Duodenal mucosa (tissue), 2 donors: ENCODE measurements at regions not wholly inside any gene's neighbourhood (a gene's known extent, or its start where the extent isn't known, plus 50 kb on each side); places are given as distances from the start of the nearest gene placed in this dataset.

Experiments used
- H3K27ac ChIP-seq: one replicate; pipeline ENCODE4 v1.7.0; 2013; ENCODE audit warnings: low read depth, low read length
- H3K27me3 ChIP-seq, 2 donors: one replicate each; pipeline ENCODE4 v1.7.0; 2013; ENCODE audit warnings: low read length in 2 of 2, control low read depth in 1 of 2; ENCODE audit not compliant: insufficient read depth in 2 of 2, control insufficient read depth in 1 of 2
- H3K36me3 ChIP-seq, 2 donors: one replicate each; pipeline ENCODE4 v1.7.0; 2013; ENCODE audit warnings: low read length in 2 of 2, control low read depth in 1 of 2; ENCODE audit not compliant: insufficient read depth in 2 of 2, control insufficient read depth in 1 of 2
- H3K4me1 ChIP-seq, 2 donors: one replicate each; pipeline ENCODE4 v1.7.0; 2013; ENCODE audit warnings: low read length in 2 of 2, control low read depth in 1 of 2; ENCODE audit not compliant: insufficient read depth in 2 of 2, control insufficient read depth in 1 of 2
- H3K4me3 ChIP-seq, 2 donors: one replicate each; pipeline ENCODE4 v1.7.0; 2013; ENCODE audit warnings: low read length in 2 of 2, low read depth in 1 of 2
- H3K9ac ChIP-seq, 2 donors: one replicate each; pipeline ENCODE4 v1.7.0; 2013; ENCODE audit warnings: low read length in 2 of 2, low read depth in 1 of 2
- H3K9me3 ChIP-seq, 2 donors: one replicate each; pipeline ENCODE4 v1.7.0; 2013; ENCODE audit warnings: low read length in 2 of 2, control low read depth in 1 of 2; ENCODE audit not compliant: control insufficient read depth in 1 of 2

DNA sequence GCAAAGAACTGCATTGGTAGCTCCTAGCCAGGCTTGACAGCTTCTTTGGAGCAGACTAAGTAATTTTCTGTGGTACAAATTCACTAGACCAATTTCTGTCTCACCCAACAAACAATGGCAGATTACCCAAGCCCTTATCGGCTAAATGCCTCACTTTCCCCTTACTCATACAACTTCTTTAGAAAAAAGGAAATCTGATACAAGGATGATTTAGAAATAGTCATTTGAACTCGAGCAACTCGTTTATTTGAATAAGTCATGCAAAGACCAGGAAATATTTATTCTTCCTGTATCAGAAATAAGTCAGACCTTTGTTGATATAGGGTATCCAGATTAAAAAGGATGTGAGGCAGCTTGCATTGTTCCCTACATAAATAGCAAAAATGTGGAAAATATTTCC is 170.4 kb upstream of the CDH6 start:
- no peaks in the 10 kb centered on the region for H3K27me3 ChIP-seq
- H3K36me3 ChIP-seq = no peaks in the 10 kb centered on the region
- H3K9me3 ChIP-seq = no peaks in the 10 kb centered on the region

DNA sequence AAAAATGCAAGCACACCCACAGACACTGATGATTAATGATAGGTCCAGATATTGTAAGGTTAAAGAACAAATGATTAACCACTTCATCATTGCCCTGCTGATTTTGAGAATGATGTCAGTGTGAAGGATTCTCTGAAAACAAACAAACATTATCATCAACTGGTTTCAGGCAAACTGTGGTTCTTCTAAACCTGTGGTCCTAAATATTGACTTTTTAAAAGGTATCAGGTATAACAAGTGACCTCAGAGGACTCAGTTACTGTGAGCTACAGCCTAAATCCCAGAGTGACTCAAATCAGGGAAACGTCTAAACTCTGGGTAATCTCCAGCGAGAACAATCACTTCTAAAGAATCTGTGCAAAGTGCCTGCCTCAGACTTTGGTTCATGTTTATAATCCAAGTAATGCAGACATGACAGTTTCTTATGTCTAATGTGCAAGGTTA is 172.3 kb upstream of the CDH6 start:
- Histone ChIP-seq H3K9me3 (no peaks in the 10 kb centered on the region), H3K36me3 (no peaks in the 10 kb centered on the region), H3K9ac (no peak overlapping the region), H3K27ac (no peak overlapping the region), H3K4me3 (no peak overlapping the region), H3K4me1 (peaks cover 0 to 27% of the 10 kb centered on the region in 2 donors), H3K27me3 (no peaks in the 10 kb centered on the region)

More for the DNA sequence above, 170.4 kb upstream of the CDH6 start:
- Histone ChIP-seq H3K9ac (no peak overlapping the region), H3K4me1 (peaks cover 5 to 37% of the 10 kb centered on the region in 2 donors), H3K27ac (no peak overlapping the region), H3K4me3 (no peak overlapping the region)

DNA sequence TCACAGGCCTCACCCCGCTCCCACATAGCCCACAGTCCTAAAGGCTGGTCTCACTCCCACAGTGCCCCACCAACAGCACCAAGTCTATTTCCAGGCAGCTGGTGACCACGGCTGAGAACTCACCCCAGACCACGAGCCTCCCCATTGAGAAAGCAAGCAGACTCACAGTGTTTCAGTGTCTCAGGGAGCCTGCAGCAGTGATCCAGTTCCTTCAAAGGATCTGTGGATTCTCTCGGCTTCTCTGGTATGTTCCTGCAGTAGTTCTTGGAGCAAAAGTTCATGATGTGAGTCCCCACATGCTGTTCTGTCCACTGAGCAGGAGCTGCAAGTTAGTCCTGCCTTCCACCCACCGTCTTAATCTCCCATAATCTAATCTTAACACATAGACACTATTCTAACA is 185.3 kb upstream of the CDH6 start:
- Histone ChIP-seq H3K27ac (no peak overlapping the region), H3K9me3 (no peaks in the 10 kb centered on the region), H3K4me1 (no peaks in the 10 kb centered on the region), H3K27me3 (no peaks in the 10 kb centered on the region), H3K9ac (no peak overlapping the region), H3K36me3 (no peaks in the 10 kb centered on the region), H3K4me3 (no peak overlapping the region)

DNA sequence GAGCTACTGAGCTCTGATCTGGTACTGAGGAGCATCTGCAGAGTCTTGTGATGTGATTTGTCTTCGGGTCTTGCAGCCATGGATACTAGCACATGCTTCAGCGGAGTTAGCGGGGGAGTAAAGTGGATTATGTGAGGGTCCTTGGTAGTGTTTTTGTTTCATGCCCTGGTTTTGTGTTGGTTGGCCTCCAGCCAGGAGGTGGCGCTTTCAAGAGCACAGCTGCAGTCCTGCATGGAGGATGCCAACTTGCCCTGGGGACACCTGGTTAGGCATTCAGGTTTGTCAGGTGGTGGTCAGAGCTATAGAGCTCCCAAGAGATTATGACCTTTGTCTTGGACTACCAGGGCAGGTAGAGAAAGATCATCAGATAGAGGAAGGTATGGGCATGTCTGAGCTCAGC is 185.8 kb upstream of the CDH6 start:
- no peaks in the 10 kb centered on the region for H3K36me3 ChIP-seq
- H3K9me3 ChIP-seq = no peaks in the 10 kb centered on the region
- no peak overlapping the region for H3K4me3 ChIP-seq
- no peak overlapping the region for H3K9ac ChIP-seq
- H3K27me3 ChIP-seq = no peaks in the 10 kb centered on the region
- H3K27ac ChIP-seq = no peak overlapping the region
- H3K4me1 ChIP-seq = no peaks in the 10 kb centered on the region

DNA sequence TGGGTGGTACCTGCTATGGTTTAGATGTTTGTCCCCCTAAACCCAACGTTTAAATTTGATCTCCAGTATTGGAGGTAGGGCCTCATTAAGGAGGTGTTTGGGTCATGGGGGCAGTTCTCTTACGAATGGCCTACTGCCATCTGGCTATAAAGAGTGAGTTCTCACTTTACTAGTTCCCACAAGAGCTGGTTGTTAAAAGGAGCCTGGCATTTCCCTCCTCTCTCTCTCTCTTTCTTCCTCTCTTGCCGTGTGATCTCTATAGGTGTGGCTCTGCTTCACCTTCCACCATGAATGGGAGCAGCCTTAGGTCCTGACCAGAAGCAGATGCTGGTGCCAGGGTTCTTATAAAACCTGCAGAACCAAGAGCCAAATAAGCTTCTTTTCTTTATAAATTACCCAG is 193.2 kb upstream of the CDH6 start:
- H3K27me3 ChIP-seq = no peaks in the 10 kb centered on the region
- no peak overlapping the region for H3K4me3 ChIP-seq
- no peaks in the 10 kb centered on the region for H3K4me1 ChIP-seq
- H3K27ac ChIP-seq = no peak overlapping the region
- no peaks in the 10 kb centered on the region for H3K36me3 ChIP-seq
- no peaks in the 10 kb centered on the region for H3K9me3 ChIP-seq
- no peak overlapping the region for H3K9ac ChIP-seq

DNA sequence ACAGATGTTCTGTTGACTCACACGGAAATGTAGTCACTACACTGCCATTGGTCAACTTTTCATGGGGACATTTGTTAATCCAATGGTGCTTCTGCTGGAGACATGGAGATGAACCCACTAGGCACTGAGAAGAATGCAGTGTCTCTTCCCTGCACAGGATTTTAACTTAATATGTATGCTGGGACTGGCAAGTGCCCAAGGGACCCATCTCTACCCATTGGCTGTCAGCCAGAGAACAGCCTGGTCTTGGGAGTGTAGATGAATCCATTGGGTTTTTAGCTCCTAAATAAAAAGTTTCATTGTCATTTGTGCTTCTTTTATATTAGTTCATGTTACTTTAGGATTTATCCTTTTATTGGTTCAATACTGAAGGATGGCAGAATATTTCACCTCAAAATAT is 195.8 kb upstream of the CDH6 start:
- H3K36me3 ChIP-seq = no peaks in the 10 kb centered on the region
- H3K9me3 ChIP-seq = no peaks in the 10 kb centered on the region
- H3K4me1 ChIP-seq = no peaks in the 10 kb centered on the region
- H3K4me3 ChIP-seq = no peak overlapping the region
- H3K9ac ChIP-seq = no peak overlapping the region
- no peak overlapping the region for H3K27ac ChIP-seq
- H3K27me3 ChIP-seq = no peaks in the 10 kb centered on the region

DNA sequence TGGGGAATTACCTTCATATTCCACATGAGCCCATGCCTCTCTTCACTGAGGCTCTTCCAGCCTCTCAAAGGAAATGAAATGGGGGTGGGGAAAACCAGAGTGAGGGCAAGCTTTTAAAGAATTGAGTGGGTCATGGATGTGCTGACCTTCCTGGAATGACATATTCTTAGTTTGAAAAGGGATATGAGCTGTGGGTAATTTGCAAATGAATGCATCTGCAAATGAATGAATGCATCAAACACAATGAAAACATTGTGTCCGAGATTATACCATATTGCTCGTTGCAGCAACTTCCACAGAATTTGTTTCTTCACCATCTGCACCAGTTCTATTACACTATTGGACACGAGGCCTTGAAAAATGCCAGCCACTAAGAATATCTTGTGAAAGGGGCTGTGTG is 198.6 kb upstream of the CDH6 start:
- H3K36me3 ChIP-seq = no peaks in the 10 kb centered on the region
- H3K27me3 ChIP-seq = no peaks in the 10 kb centered on the region
- no peaks in the 10 kb centered on the region for H3K4me1 ChIP-seq
- H3K9ac ChIP-seq = no peak overlapping the region
- H3K27ac ChIP-seq = no peak overlapping the region
- H3K9me3 ChIP-seq = no peaks in the 10 kb centered on the region
- no peak overlapping the region for H3K4me3 ChIP-seq

DNA sequence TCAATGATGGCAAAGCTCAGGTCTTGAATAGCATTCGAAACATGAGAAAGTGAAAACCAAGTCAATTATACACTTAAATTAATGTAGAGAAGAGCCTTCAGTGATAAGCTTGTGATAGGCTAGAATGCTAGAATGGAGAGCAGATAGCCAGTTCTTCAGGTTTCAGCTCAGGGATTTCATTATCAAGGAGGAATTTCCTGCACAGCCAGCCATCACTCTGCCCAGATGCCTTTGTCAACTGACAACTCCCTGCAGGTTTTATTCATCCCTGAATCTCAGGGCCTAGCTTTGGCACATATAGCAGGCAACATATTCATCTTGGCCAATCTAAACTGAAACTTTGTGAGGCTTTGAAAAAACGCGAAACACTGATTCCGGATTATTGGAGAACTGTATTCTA is 199.3 kb upstream of the CDH6 start:
- Histone ChIP-seq H3K9ac (no peak overlapping the region), H3K9me3 (no peaks in the 10 kb centered on the region), H3K36me3 (no peaks in the 10 kb centered on the region), H3K27ac (no peak overlapping the region), H3K4me1 (no peaks in the 10 kb centered on the region), H3K4me3 (no peak overlapping the region), H3K27me3 (no peaks in the 10 kb centered on the region)

DNA sequence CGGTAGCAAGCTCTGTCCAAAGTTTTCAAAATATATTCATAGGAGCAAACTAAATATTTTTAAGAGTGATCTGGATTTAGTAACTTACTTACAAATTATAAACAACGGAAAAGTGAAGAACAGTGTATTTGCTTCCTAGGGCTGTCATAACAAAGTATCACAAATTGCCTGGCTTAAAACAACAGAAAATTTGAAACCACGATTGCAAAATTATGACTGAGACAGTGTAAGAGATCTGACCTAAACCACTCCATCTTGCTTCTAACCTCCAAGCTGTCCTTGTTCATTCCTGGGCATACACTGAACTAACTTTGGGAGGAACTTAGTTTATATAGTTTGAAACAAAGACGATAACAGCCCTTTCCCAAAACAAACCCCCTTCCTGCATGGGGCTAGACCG is 202.0 kb upstream of the CDH6 start:
- no peaks in the 10 kb centered on the region for H3K4me1 ChIP-seq
- no peaks in the 10 kb centered on the region for H3K27me3 ChIP-seq
- no peak overlapping the region for H3K27ac ChIP-seq
- H3K9ac ChIP-seq = no peak overlapping the region
- H3K36me3 ChIP-seq = no peaks in the 10 kb centered on the region
- no peaks in the 10 kb centered on the region for H3K9me3 ChIP-seq
- H3K4me3 ChIP-seq = no peak overlapping the region

DNA sequence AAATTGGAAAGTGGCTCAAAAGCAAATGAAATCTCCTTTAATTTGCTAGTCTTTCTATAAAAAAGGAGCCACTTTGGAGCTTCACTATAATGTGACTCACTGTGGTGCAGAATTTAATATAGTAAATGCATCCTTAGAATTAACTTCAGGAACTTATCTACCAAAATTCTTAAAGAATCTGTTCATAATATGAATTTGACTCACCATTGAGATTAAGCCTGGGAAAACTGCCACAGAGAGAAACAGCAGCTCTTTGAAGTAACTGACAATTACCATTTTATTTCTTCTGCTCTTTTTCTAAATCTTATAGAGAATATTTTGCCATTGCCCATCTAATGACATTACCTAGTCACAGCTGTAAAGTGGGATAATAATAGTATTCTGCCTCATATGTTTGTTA is 211.9 kb upstream of the CDH6 start:
- no peaks in the 10 kb centered on the region for H3K27me3 ChIP-seq
- no peaks in the 10 kb centered on the region for H3K36me3 ChIP-seq
- no peak overlapping the region for H3K9ac ChIP-seq
- no peak overlapping the region for H3K27ac ChIP-seq
- H3K4me3 ChIP-seq = no peak overlapping the region
- no peaks in the 10 kb centered on the region for H3K9me3 ChIP-seq
- H3K4me1 ChIP-seq = no peaks in the 10 kb centered on the region

DNA sequence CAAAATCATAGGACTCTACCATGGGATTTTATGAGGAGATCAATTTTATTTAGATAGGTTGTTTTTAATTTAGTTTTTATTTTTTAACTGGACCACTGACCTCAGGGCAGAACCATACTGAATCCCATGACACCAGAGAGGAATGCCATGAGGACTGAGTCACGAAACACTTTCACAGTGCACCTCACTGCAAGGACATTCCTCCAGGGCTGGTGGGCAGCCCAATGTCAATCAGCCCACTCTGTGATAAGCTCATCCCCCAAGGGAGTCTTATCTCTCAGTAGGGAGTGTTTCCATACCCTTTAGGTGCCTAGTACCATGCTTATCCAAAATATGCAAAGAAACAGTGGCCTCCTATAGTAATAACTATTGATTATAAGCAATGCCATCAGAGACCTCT is 224.5 kb upstream of the CDH6 start:
- H3K9ac ChIP-seq = no peak overlapping the region
- H3K27ac ChIP-seq = no peak overlapping the region
- no peaks in the 10 kb centered on the region for H3K36me3 ChIP-seq
- no peaks in the 10 kb centered on the region for H3K9me3 ChIP-seq
- H3K27me3 ChIP-seq = no peaks in the 10 kb centered on the region
- no peaks in the 10 kb centered on the region for H3K4me1 ChIP-seq
- no peak overlapping the region for H3K4me3 ChIP-seq
